ENCODE measurements at regions not wholly inside any gene's neighbourhood (a gene's known extent, or its start where the extent isn't known, plus 50 kb on each side); places are given as distances from the start of the nearest gene placed in this dataset.
"Not testable (repeated sequence)": the region's sequence is repeated elsewhere in the genome, so short reads cannot be mapped to it uniquely, and the experiment has no call there.

DNA sequence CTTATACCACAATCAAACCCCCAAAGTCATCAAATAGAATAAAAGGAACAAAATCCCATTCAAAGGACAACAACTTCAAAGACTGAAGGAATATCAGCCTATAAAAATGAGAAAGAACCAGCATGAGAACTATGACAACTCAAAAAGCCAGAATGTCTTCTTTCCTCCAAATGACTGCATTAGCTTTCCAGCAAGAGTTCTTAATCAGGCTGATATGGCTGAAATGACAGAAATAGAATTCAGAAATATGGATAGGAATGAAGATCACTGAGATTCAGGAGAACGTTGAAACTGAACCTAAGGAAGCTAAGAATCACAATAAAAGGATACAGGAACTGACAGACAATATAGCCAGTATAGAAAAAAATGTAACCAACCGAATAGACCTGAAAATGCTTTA lies 109.5 kb downstream of the SINHCAF start:
- DNase-seq (ENCODE audit: low spot score) = no peak

- DNase-seq (ENCODE audit: low spot score) = no peak
Measured at GRCh38 chr12:31217356-31218130, 108.4 kb downstream of the SINHCAF start.

- no peak for DNase-seq (ENCODE audit: low spot score)
Measured at GRCh38 chr12:31218203-31219025, 107.5 kb downstream of the SINHCAF start.

GRCh38 chr12:31219521-31219920 lies 106.4 kb downstream of the SINHCAF start:
- DNase-seq (ENCODE audit: low spot score) = no peak

DNA sequence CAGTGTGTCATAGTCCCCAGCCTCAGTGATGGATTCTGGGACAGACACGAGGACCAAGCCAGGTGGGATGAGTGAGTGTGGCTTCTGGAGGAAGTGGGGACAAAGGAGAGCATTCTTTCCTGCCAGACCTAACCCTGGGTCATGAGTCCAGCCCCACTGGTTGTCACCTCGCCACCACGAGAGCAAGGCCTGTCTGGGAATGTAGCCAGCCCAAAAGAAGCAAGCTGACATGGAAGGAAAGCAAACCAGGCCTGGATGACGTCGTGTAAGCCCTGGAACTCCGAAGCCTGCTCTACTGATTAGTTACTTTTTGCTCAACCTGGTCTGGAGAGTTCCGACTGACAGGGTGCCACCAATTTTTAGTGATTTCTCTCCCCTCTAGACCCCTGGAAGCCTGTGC lies 105.9 kb downstream of the SINHCAF start:
- peak; percentile 26 for DNase-seq (ENCODE audit: low spot score)

GRCh38 chr12:31220633-31221550 lies 105.1 kb downstream of the SINHCAF start:
- no peak for DNase-seq (ENCODE audit: low spot score)

GRCh38 chr12:31221551-31221945 lies 104.4 kb downstream of the SINHCAF start:
- DNase-seq (ENCODE audit: low spot score) = no peak

- DNase-seq (ENCODE audit: low spot score) = no peak
Measured at GRCh38 chr12:31222620-31223222, 103.2 kb downstream of the SINHCAF start.

- DNase-seq (ENCODE audit: low spot score) = not testable (repeated sequence)
Measured at GRCh38 chr12:31223640-31224039, 102.3 kb downstream of the SINHCAF start.

GRCh38 chr12:31224768-31225448 lies 101.0 kb downstream of the SINHCAF start:
- DNase-seq (ENCODE audit: low spot score) = no peak

DNA sequence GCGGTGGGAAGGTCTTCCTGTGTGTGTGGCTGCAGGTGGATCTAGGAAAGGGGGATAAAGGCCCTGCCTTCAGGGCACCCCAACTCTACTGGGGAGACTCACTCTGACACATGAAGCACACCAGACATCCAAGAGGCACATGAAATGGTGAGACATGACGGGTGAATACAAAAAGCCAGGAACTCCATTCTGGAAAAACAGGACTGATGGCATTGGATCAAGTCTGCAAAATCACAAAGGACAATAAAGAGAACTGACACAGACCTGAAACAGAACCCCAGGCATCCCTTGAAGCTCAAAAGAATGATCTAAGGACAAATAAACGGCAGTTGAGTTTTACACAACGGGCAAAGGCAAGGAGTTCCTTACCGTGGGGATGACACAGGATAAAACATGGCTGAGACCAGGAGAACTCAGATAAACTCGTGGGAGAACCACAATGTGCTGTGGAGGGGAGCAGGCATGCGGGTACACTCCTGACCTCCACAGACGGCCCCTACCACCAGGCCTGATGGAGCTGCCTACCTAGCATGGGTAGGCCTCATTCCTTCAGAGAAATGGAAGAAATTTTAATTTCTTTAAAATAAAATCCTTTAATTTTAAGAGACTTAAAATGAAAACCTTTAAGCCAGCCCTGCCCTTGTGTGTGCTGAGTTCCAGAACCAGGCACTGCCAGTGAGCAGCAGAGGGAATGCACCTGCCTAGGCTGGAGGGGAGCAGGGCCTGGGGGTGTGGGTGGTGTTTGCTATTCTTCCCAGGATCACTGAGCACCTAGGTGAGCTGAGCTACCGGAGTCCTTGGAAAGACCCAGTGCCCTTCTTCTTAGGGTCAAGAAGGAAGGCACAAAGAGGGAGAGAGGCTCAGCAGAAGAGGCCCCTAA lies 100.1 kb downstream of the SINHCAF start:
- DNase-seq (ENCODE audit: low spot score) = no peak

DNA sequence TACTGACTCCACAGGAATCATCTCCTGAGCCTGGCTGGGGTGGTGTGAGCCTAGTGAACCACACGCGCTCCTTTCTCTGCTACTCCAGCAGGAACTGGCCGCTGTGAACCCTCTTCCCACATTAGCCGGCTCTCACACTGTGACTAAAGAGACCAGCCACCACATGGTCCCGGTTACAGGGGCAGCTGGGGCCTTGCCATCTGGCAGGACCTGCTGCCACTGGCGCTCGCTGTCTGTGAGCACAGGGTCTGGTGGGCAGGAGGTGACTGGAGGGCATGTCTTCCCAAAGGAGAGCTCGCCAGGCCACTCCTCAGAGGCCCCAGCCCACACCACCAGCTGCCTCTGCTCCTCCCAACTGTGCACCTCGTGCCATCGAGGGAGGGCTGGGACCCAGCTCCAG lies 99.3 kb downstream of the SINHCAF start:
- DNase-seq (ENCODE audit: low spot score) = no peak

GRCh38 chr12:31227401-31227981 lies 98.5 kb downstream of the SINHCAF start:
- DNase-seq (ENCODE audit: low spot score) = no peak

GRCh38 chr12:31228811-31229792 lies 96.8 kb downstream of the SINHCAF start:
- peak; percentile 72 for DNase-seq (ENCODE audit: low spot score)

DNA sequence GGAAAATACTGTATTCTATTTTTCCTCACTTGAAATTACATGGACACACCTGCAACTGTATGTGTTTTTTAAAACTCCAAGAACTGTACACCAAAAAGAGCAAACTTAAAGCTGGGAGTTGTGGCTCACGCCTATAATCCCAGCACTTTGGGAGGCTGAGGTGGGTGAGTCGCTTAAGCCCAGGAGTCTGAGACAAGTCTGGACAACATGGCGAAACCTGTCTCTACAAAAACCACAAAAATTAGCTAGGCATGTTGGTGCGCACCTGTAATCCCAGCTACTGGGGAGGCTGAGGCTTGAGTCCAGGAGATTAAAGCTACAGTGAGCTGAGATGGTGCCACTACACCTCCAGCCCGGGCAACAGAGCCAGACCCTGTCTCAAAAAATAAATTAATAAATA lies 95.9 kb downstream of the SINHCAF start:
- DNase-seq (ENCODE audit: low spot score) = no peak
